HepG2 (cell line): ENCODE measurements at regions not wholly inside any gene's neighbourhood (a gene's known extent, or its start where the extent isn't known, plus 50 kb on each side); places are given as distances from the start of the nearest gene placed in this dataset.

Experiments
- ATAC-seq: fragments of 200-7000 bp; cut with Tn5 transposase; 3 replicates; pipeline ENCODE4 v1.9.1; 2020; ENCODE audit warnings: mild to moderate bottlenecking, moderate library complexity
- BruUV-seq: library from RNA; stranded (reverse); fragments of 400-500 nt; replicated peaks from 2 replicates; lab custom pipeline; 2021; lab: Mats Ljungman, UMichigan
- CTCF ChIA-PET: fragments of 300-600 bp; formaldehyde crosslinking; extraction: SDS; loops from one replicate; lab custom pipeline; 2021; ENCODE audit warnings: low total read pairs, inconsistent platforms, low intra/inter-chr PET ratio; lab: Yijun Ruan, JAX
- POLR2A ChIA-PET: fragments of 350-600 bp; sonication (Branson Sonifier 250); formaldehyde crosslinking; loops from one replicate; lab custom pipeline; 2020; ENCODE audit warnings: antibody characterized with exemption, inconsistent platforms; lab: Yijun Ruan, JAX
- DNase-seq: peaks from one replicate; pipeline ENCODE4 v3.0.0-alpha.2; 2015; ENCODE audit warnings: low spot score
- FAIRE-seq: peaks from 3 replicates; lab custom pipeline; 2011; peaks lifted over from hg19 to GRCh38; lab: Jason Lieb, UNC
- H2AFZ ChIP-seq: one replicate; pipeline ENCODE4 v1.6.1; 2011; ENCODE audit warnings: low read length, inconsistent platforms
- H3K27ac ChIP-seq: fragments of 300-600 bp; 3 replicates; pipeline ENCODE4 v1.8.0; 2011; ENCODE audit warnings: mixed run types, mild to moderate bottlenecking, mixed read lengths, low read length, inconsistent platforms; ENCODE audit not compliant: insufficient read depth; ENCODE audit errors: extremely low read length
- H3K27me3 ChIP-seq, 2 experiments: fragments of 200-600 bp in 1 of 2; 2 replicates in 1 of 2; 3 replicates in 1 of 2; pipeline versions ENCODE4 v1.6.0 to v1.8.0; 2011; ENCODE audit warnings: low read length in 2 of 2, mild to moderate bottlenecking in 2 of 2, moderate library complexity in 2 of 2, inconsistent platforms in 1 of 2; ENCODE audit not compliant: insufficient read depth in 2 of 2, control insufficient read depth in 1 of 2
- H3K36me3 ChIP-seq, 2 experiments: fragments of 200-600 bp in 1 of 2; replicated peaks in 1 of 2; 2 replicates in 1 of 2; 3 replicates in 1 of 2; pipeline versions ENCODE4 v1.5.1 to v1.8.0; 2011; ENCODE audit warnings: low read length in 2 of 2, inconsistent platforms in 1 of 2; ENCODE audit not compliant: insufficient read depth in 2 of 2, control insufficient read depth in 1 of 2
- H3K4me1 ChIP-seq: 2 replicates; pipeline ENCODE4 v1.5.1; 2012; ENCODE audit warnings: low read length, inconsistent platforms; ENCODE audit not compliant: insufficient read depth
- H3K4me2 ChIP-seq: 2 replicates; pipeline ENCODE4 v1.6.0; 2011; ENCODE audit warnings: low read depth, low read length, inconsistent platforms
- H3K4me3 ChIP-seq, 3 experiments: fragments of 200-600 bp in 1 of 3; sonication (generic), shearing (Covaris generic) in 1 of 3; replicated peaks in 1 of 3; 2 replicates each; pipeline ENCODE4 v1.5.1; 2011 to 2016; ENCODE audit warnings: low read length in 3 of 3, inconsistent platforms in 2 of 3, low read depth in 2 of 3, mild to moderate bottlenecking in 2 of 3, control low read depth in 1 of 3, mixed read lengths in 1 of 3; ENCODE audit not compliant: insufficient read depth in 1 of 3
- H3K79me2 ChIP-seq: one replicate; pipeline ENCODE4 v1.6.1; 2011; ENCODE audit warnings: low read length, inconsistent platforms; ENCODE audit not compliant: insufficient read depth
- H3K9ac ChIP-seq: 2 replicates; pipeline ENCODE4 v1.6.0; 2011; ENCODE audit warnings: mild to moderate bottlenecking, low read depth, low read length, inconsistent platforms; ENCODE audit not compliant: insufficient read depth
- H3K9me3 ChIP-seq: 2 replicates; pipeline ENCODE4 v1.5.1; 2012; ENCODE audit warnings: mild to moderate bottlenecking, low read length
- H4K20me1 ChIP-seq: 2 replicates; pipeline ENCODE4 v1.6.0; 2011; ENCODE audit warnings: inconsistent platforms, mild to moderate bottlenecking, low read length, moderate library complexity; ENCODE audit not compliant: insufficient read depth
- NFE2L2 ChIP-seq: fragments of 150-350 bp; IDR thresholded peaks from 2 replicates; pipeline ENCODE4 v1.6.1; 2014; ENCODE audit warnings: low read length
- NFIB ChIP-seq: sonication (generic); formaldehyde crosslinking; IDR thresholded peaks from 2 replicates; pipeline ENCODE4 v1.9.0; 2021; ENCODE audit warnings: missing genetic modification reagents, mild to moderate bottlenecking, borderline replicate concordance
- ZBTB44 ChIP-seq: sonication (generic); formaldehyde crosslinking; IDR thresholded peaks from 2 replicates; pipeline ENCODE4 v1.4.0; 2020; ENCODE audit warnings: missing genetic modification reagents
- WGBS: methylation state at CpG from one replicate; pipeline ENCODE4 v1.1.6; 2017; ENCODE audit warnings: low lambda C conversion rate; 5-methylcytosine and 5-hydroxymethylcytosine counted together
- in situ Hi-C: cut with HindIII; loops from 2 replicates; pipeline ENCODE4 v1.10.0; 2017; ENCODE audit warnings: low pct_unique_long_range_greater_than_20kb; ENCODE audit not compliant: extremely low pct_ligation_motif_present
- intact Hi-C: fragments of 100-400 bp; cut with micrococcal nuclease; formaldehyde crosslinking; loops from one replicate; pipeline ENCODE4 v1.10.0; 2022; ENCODE audit not compliant: unreplicated experiment
- TF ChIP-seq, protein P1 (sequence below): sonication (generic); formaldehyde crosslinking; IDR thresholded peaks from 2 replicates; pipeline ENCODE4 v1.4.0; 2020; ENCODE audit warnings: missing genetic modification reagents

DNA sequence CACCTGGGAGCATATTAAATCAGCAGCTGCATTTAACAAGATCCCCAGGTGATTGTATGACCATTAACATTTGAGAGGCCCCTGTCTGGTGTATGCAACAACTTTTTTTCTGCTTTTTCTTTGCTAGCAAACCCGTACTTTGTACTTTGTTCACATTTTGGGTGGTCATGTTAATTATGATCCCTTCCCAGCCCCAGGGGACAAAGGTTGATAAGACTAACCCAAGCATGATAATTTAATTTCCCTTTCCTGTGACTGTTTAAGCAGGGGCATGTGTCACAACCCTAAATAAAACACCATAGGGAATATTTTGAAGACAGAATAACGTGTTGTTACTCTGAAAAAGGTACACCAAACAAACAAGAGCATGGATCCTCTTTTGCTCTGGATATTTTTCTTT lies 332.0 kb downstream of the PCDH18 start:
- CTCF ChIA-PET, result no interaction called here

More for the DNA sequence above, 332.0 kb downstream of the PCDH18 start:
- Histone ChIP-seq H3K79me2 (no peaks in the 10 kb centered on the region), H3K27me3 (no peaks in the 10 kb centered on the region), H3K4me1 (no peaks in the 10 kb centered on the region), H2AFZ (no peak overlapping the region), H3K9ac (no peak overlapping the region), H3K4me2 (no peak overlapping the region), H3K9me3 (no peaks in the 10 kb centered on the region), H3K36me3 (no peaks in the 10 kb centered on the region), H4K20me1 (no peaks in the 10 kb centered on the region), H3K4me3 (no peak overlapping the region), H3K27ac (no peak overlapping the region)
- WGBS, result 0% methylated on average over 2 of the region's 2 CpGs
- BruUV-seq, result no TSS peak
- no peak for ATAC-seq
- POLR2A ChIA-PET, result no interaction called here
- in situ Hi-C loops, result no loop called here
- FAIRE-seq, result no peak
- no peak for DNase-seq
- intact Hi-C loops, result no loop called here
- TF ChIP-seq NFE2L2 (no peak), NFIB (CRISPR knock-in tag) (no peak), ZBTB44 (CRISPR knock-in tag) (no peak)
- TF ChIP-seq, protein P1, sequence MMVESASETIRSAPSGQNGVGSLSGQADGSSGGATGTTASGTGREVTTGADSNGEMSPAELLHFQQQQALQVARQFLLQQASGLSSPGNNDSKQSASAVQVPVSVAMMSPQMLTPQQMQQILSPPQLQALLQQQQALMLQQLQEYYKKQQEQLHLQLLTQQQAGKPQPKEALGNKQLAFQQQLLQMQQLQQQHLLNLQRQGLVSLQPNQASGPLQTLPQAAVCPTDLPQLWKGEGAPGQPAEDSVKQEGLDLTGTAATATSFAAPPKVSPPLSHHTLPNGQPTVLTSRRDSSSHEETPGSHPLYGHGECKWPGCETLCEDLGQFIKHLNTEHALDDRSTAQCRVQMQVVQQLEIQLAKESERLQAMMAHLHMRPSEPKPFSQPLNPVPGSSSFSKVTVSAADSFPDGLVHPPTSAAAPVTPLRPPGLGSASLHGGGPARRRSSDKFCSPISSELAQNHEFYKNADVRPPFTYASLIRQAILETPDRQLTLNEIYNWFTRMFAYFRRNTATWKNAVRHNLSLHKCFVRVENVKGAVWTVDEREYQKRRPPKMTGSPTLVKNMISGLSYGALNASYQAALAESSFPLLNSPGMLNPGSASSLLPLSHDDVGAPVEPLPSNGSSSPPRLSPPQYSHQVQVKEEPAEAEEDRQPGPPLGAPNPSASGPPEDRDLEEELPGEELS (CRISPR knock-in tag), result no peak
